NCI-H1930 (cell line): ENCODE measurements at regions not wholly inside any gene's neighbourhood (a gene's known extent, or its start where the extent isn't known, plus 50 kb on each side); places are given as distances from the start of the nearest gene placed in this dataset.
"Not testable (repeated sequence)": the region's sequence is repeated elsewhere in the genome, so short reads cannot be mapped to it uniquely, and the experiment has no call there.

ENCODE experiments used
- DNase-seq, 2 experiments: peaks; one replicate each; lab custom pipeline; 2025; lab: John Stamatoyannopoulos, UW

DNA sequence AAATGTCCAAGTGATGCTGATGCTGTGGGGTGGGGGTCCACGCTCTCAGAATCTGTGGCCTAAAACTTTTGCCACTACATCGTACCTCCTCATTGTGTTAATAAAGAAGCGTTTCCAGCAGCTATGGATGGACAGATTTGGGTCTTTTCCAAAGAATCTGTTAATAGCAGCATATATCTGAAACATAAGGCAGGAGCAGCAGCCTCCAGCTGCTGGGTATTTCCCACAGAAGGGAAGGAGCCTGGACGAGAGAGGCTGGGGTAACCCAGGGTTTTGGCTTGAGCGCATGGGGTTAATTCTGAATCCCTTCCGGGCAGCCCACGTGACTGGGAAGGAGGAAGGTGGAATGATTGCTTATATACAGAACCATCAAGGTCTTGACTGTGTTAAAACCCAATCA, 332.4 kb downstream of the BCOR start:
- DNase-seq: no peak

GRCh38 chrX:39766085-39766726, 331.6 kb downstream of the BCOR start:
- DNase-seq: no peak

DNA sequence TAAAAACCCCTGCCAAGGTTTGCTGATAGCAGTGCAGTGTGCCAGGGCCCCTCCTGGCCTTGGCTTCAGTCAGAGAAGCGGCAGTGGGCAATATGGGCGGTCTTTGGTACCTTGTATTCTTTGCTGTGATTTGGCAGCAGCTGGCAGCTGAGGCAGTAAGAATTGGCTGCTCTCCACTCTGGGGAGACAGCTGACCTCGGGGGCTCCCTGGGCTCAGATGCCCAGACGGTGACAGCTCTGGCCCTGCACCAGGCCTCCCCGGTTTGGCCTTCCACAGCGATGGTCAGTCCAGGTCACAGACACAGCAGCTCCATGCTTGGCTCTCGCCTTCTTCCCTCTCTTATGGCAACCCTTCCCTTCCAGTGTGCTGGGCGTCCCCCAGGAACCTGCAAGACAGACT, 330.9 kb downstream of the BCOR start:
- DNase-seq: no peak

GRCh38 chrX:39767446-39767845, 330.3 kb downstream of the BCOR start:
- no peak for DNase-seq

GRCh38 chrX:39769748-39770147, 328.0 kb downstream of the BCOR start:
- DNase-seq: no peak

GRCh38 chrX:39771089-39771488, 326.7 kb downstream of the BCOR start:
- DNase-seq: no peak

GRCh38 chrX:39772057-39772832, 325.5 kb downstream of the BCOR start:
- no peak for DNase-seq

- DNase-seq: no peak
Observed at GRCh38 chrX:39773150-39773549, 324.6 kb downstream of the BCOR start.

- no peak for DNase-seq
Observed at GRCh38 chrX:39773923-39774773, 323.6 kb downstream of the BCOR start.

DNA sequence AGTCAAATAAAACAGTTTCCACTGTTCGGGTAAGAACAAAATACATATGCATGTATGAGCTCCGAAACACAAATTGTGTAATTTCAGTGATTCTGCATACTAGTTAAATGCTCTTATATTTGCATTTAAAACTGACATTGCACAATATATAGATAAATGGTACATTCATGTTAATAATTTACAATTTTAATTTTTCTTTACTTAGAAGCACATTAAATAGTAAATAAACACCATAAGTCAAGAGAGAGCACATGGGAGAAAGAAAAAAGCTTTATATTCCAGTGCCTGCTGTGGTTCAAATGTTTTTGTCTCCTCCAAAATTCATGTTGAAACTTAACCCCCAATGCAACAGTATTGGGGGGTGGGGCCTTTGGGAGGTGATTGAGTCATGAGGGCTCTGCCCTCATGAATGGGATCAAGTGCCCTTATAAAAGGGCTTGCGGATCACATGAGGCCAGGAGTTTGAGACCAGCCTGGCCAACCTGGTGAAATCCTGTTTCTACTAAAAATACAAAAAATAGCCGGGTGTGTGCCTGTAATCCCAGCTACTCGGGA, 322.9 kb downstream of the BCOR start:
- DNase-seq: no peak

DNA sequence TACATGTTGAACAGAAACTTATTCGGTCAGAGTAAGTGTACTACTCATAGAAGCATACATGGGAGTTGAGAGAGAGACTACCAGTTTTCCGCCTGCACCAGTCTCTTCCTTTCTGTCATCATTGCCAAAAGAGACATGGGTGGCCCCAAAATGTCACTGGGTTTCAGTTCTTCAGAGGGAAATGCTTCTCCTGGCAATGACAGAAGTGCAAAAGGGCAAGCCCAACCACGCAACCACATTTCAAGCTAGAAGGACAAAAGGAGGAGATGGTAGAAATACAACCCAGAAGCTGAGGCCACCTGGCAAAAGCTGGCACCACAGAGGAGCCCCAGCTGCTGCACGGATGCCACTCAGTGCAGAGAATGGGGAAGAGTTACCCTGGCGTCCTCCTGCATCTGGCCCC, 320.1 kb downstream of the BCOR start:
- no peak for DNase-seq

DNA sequence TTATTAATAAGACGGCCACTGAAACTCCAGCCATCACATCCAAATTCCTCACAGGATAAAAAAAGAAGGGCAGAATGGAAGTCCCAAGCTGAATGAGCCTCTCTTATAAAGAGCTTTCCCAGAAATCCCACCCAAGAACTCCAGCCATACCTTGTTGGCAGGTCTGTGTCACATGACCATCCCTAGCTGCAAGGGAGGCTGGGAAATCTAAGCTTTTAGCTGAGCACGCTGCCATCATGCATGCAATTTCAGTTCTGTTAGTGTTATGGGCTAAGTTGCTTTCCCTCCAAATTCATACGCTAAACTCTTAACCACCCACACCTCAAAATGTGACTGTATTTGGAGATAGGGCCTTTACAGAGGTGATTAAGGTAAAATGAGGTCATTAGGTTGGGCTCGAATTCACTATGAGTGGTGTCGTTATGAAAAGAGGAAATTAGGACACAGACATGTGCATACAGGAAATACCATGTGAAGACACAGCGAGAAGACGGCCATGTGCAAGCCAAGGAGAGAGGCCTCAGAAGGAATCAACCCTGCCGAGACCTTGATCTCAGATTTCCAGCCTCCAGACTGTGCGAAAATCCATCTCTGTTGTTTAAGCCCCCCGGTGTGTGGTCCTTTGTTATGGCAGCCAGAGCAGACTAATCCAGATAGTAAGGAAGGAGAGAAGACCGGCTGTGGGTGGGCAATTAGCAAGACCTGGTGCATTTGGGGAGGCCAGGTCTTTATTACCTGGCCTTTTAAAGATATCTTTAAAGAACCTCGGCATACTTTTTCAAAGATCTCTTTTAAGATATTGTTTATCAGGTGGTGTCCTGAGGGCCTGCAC, 317.6 kb downstream of the BCOR start:
- DNase-seq: no peak

GRCh38 chrX:39782276-39782675, 315.5 kb downstream of the BCOR start:
- no peak for DNase-seq

- no peak for DNase-seq
Observed at GRCh38 chrX:39787999-39788398, 309.8 kb downstream of the BCOR start.

- no peak for DNase-seq
Observed at GRCh38 chrX:39788521-39788920, 309.2 kb downstream of the BCOR start.

GRCh38 chrX:39791691-39792090, 306.1 kb downstream of the BCOR start:
- no peak for DNase-seq

- no peak for DNase-seq
Observed at GRCh38 chrX:39795605-39796004, 302.2 kb downstream of the BCOR start.

GRCh38 chrX:39796856-39797255, 300.9 kb downstream of the BCOR start:
- DNase-seq: no peak

DNA sequence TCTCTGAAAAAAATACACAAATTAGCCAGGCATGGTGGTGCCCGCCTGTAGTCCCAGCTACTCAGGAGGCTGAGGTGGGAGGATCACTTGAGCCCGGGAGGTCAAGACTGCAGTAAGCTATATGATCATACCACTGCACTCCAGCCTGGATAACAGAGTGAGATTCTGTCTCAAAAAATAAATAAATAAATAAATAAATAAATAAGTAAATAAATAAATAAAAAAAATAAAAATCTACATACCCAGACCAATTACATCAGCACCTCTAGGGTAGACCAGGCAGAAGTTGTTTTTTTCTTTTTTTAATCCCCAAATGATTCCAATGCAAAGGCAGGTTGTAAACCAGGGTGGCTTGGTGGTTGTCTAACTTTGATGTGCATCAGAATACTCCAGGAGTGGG, 299.3 kb downstream of the BCOR start:
- DNase-seq: not testable (repeated sequence)

- no peak for DNase-seq
Observed at GRCh38 chrX:39802354-39802753, 295.4 kb downstream of the BCOR start.

DNA sequence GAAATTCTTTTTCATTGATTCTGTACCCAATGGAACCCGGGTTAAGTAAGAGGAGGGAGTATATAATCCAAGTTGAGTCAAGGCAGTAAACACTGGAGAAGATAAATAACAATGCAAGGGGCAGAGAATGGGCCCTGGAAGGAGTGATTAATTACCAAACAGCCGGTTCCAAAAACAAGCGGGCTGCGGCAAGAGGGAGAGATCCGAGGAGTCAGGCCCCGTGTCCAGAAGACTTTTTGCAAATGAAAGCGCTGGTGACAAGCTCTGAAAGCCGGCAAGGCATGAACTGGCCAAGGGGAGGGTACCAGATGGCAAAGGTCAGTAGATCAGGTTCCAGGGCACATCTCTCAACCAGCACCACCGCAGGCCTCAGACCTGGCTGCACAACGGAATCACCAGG, 294.9 kb downstream of the BCOR start:
- no peak for DNase-seq

DNA sequence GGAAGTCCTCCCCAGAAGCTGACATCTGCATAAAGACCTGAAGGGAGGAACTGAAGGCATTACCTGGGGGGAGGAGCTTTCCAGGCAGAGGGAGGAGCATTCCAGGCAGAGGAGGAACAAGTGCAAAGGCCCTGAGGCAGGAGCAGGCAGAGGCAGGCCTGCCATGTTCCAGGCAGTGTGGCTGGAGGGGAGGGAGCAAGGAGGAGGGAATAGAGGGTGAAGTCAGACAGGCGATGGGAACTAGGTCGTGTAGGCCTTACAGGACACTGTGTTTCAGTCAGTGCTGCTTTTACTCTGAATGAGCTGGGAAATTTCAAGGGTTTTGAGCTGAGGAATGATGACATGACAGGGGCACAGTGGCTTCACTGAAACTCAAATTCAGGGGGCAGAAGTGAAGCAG, 292.7 kb downstream of the BCOR start:
- no peak for DNase-seq
